ENCODE measurements at regions not wholly inside any gene's neighbourhood (a gene's known extent, or its start where the extent isn't known, plus 50 kb on each side); places are given as distances from the start of the nearest gene placed in this dataset.
"Not testable (repeated sequence)": the region's sequence is repeated elsewhere in the genome, so short reads cannot be mapped to it uniquely, and the experiment has no call there.

DNA sequence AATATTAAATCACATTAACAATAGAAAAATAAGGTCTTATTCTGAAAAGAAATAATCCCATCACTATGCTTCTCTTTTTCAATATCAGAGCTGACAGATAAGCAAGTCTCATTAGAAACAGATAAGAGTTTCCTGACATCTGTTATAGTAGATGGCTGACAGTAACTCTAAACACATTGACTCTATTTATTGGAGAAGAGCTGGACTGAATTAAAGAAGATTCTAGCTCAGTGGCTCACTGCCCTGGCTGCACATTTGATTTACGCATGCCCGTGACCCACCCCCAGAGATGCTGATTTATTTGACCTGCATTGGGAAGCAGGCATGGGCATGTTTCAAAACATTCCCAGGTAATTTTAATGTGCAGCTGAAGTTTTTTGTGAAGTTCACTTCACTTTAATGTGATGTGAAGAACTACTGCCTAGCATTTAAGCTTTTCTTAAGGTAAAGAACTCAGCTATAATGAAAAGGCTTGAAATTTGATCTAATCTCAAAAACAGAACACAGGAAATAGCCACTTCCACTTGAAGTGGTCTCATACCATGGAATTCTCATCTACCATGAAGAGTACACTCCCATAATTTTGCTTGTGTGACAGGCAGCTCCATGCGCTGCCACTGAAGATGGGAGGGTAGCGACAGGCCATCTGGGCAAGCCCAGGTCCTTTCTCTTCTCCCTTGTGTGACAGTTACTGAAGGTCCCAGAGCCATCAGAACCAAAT is 162.3 kb downstream of the TPBG start:
- Histone ChIP-seq H3K27me3 (no peaks in the 10 kb centered on the region), H3K4me1 (no peaks in the 10 kb centered on the region), H3K27ac (no peak overlapping the region), H3K9me3 (no peaks in the 10 kb centered on the region), H3K4me3 (no peak overlapping the region), H3K36me3 (no peaks in the 10 kb centered on the region)
- DNase-seq = no peak
- no peak for TF ChIP-seq POLR2A (IDR thresholded peaks at IDR 0.05)
- TF ChIP-seq, protein P1, sequence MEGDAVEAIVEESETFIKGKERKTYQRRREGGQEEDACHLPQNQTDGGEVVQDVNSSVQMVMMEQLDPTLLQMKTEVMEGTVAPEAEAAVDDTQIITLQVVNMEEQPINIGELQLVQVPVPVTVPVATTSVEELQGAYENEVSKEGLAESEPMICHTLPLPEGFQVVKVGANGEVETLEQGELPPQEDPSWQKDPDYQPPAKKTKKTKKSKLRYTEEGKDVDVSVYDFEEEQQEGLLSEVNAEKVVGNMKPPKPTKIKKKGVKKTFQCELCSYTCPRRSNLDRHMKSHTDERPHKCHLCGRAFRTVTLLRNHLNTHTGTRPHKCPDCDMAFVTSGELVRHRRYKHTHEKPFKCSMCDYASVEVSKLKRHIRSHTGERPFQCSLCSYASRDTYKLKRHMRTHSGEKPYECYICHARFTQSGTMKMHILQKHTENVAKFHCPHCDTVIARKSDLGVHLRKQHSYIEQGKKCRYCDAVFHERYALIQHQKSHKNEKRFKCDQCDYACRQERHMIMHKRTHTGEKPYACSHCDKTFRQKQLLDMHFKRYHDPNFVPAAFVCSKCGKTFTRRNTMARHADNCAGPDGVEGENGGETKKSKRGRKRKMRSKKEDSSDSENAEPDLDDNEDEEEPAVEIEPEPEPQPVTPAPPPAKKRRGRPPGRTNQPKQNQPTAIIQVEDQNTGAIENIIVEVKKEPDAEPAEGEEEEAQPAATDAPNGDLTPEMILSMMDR (IDR thresholded peaks at IDR 0.05) = no peak
- intact Hi-C loops (cut with DNase I) = no loop called here
- 57 to 65% methylated on average over 3 to 4 of the region's 4 CpGs for WGBS, 2 donors

DNA sequence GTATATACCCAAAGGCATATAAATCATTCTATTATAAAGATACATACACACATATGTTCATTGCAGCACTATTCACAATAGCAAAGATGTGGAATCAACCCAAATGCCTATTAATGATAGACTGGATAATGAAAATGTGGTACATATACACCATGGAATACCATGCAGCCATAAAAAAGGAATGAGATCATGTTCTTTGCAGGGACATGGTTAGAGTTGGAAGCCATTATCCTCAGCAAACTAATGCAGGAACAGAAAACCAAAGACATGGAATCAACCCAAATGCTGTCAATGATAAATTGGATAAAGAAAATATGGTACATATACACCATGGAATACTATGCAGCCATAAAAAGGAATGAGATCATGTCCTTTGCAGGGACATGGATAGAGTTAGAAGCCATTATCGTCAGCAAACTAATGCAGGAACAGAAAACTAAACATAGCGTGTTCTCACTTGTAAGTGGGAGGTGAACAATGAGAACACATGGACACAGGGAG is 166.4 kb downstream of the TPBG start:
- H3K36me3 ChIP-seq; DNase-seq; H3K27me3 ChIP-seq; H3K4me1 ChIP-seq; H3K27ac ChIP-seq; H3K4me3 ChIP-seq; H3K9me3 ChIP-seq; intact Hi-C loops (cut with DNase I): not testable (repeated sequence)
- 84 to 96% methylated on average over 2 of the region's 2 CpGs for WGBS, 2 donors

DNA sequence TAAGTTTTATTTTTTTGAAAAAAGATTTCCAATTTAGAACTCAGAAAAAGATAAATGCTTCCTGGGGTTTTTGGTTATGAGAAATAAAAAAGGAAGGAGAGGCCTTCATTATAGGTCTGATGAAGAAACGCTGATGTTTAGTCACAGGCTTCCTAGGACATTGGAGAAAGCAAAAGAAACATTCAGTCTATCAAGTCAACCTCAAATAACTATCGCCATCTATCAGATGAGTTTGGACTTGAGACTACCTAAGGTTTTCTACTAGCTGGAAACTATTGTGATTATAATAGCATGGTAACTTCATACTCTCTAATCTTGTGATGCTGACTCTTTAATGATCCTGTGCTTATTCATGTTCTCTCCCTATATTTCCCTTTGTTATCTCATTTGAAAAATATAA is 171.3 kb downstream of the TPBG start:
- 64 to 69% methylated on average over 2 of the region's 2 CpGs for WGBS, 2 donors
- DNase-seq = no peak
- Histone ChIP-seq H3K4me3 (no peak overlapping the region), H3K4me1 (no peaks in the 10 kb centered on the region), H3K27me3 (no peaks in the 10 kb centered on the region), H3K36me3 (no peaks in the 10 kb centered on the region), H3K9me3 (no peaks in the 10 kb centered on the region), H3K27ac (no peak overlapping the region)
- intact Hi-C loops (cut with DNase I) = no loop called here
- TF ChIP-seq, protein P1 (IDR thresholded peaks at IDR 0.05) = no peak
- TF ChIP-seq POLR2A (IDR thresholded peaks at IDR 0.05) = no peak

DNA sequence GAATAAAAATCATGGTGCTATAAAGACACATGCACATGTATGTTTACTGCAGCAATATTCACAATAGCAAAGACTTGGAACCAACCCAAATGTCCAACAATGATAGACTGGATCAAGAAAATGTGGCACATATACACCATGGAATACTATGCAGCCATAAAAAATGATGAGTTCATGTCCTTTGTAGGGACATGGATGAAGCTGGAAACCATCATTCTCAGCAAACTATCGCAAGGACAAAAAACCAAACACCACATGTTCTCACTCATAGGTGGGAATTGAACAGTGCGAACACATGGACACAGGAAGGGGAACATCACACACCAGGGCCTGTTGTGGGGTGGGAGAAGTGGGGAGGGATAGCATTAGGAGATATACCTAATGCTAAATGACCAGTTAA is 185.9 kb downstream of the TPBG start:
- DNase-seq; H3K4me3 ChIP-seq; H3K27ac ChIP-seq; H3K4me1 ChIP-seq; intact Hi-C loops (cut with DNase I); H3K9me3 ChIP-seq; H3K27me3 ChIP-seq; H3K36me3 ChIP-seq: not testable (repeated sequence)
- WGBS, 2 donors = 92 to 100% methylated on average over 1 to 2 of the region's 2 CpGs

DNA sequence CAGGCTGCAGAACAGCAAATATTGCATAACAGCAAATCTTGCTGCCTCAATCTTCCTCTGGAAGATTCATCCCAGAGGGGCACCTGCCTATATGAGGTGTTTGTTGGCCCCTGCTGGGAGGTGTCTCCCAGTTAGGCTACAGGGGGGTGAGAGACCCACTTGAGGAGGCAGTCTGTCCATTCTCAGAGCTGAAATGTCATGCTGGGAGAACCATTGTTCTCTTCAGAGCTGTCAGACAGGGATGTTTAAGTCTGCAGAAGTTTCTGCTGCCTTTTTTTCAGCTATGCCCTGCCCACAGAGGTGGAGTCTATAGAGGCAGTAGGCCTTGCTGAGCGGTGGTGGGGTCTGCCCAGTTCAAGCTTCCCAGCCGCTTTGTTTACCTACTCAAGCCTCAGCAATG is 187.7 kb downstream of the TPBG start:
- intact Hi-C loops (cut with DNase I); H3K4me1 ChIP-seq; H3K27ac ChIP-seq; H3K9me3 ChIP-seq; H3K36me3 ChIP-seq; DNase-seq; H3K27me3 ChIP-seq: not testable (repeated sequence)
- peak overlapping the region in 1 of 4 donors; percentile 2 for H3K4me3 ChIP-seq
- WGBS, 2 donors = 50% methylated on average over 1 of the region's 2 CpGs; no CpG with 5 or more reads in 1 of the 2 donors

DNA sequence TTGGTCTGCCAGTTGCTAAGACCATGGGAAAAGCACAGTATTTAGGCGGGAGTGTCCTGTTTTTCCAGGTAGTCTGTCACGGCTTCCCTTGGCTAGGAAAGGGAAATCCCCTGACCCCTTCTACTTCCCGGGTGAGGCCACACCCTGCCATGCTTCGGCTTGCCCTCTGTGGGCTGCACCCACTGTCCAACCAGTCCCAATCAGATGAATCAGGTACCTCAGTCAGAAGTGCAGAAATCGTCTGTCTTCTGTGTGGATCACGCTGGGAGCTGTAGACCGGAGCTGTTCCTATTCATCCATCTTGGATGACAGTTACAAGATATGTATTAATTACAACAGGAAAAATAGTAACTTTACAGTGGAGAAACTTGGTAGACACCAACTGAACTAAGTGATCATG is 188.2 kb downstream of the TPBG start:
- TF ChIP-seq POLR2A (IDR thresholded peaks at IDR 0.05) = no peak
- TF ChIP-seq, protein P1 (IDR thresholded peaks at IDR 0.05) = no peak
- peak overlapping the region in 1 of 4 donors; percentile 2 for H3K4me3 ChIP-seq
- H3K9me3 ChIP-seq = no peaks in the 10 kb centered on the region
- peaks cover 0 to 3% (median 0%) of the 10 kb centered on the region in 3 donors for H3K4me1 ChIP-seq
- no peak overlapping the region for H3K27ac ChIP-seq
- H3K27me3 ChIP-seq = no peaks in the 10 kb centered on the region
- WGBS, 2 donors = 63 to 65% methylated on average over 3 to 5 of the region's 7 CpGs
- H3K36me3 ChIP-seq = no peaks in the 10 kb centered on the region
- no peak for DNase-seq
- intact Hi-C loops (cut with DNase I) = no loop called here

All from esophagus squamous epithelium (tissue), 5 donors.